HG02970 (cell line): ENCODE measurements at regions not wholly inside any gene's neighbourhood (a gene's known extent, or its start where the extent isn't known, plus 50 kb on each side); places are given as distances from the start of the nearest gene placed in this dataset.

ENCODE experiments used
- ATAC-seq: cut with Tn5 transposase; IDR thresholded peaks from one replicate; pipeline ENCODE4 v1.9.1; 2021; ENCODE audit warnings: mild to moderate bottlenecking, moderate library complexity, moderate number of reproducible peaks; ENCODE audit not compliant: unreplicated experiment, low FRiP score

- no peak for ATAC-seq
Observed at GRCh38 chr6:165929607-165930006, 238.0 kb downstream of the TBXT start.

- ATAC-seq = no peak
Observed at GRCh38 chr6:165926378-165926777, 241.3 kb downstream of the TBXT start.

- no peak for ATAC-seq
Observed at GRCh38 chr6:165925474-165926156, 242.0 kb downstream of the TBXT start.

- ATAC-seq = no peak
Observed at GRCh38 chr6:165922309-165922794, 245.3 kb downstream of the TBXT start.

- ATAC-seq = no peak
Observed at GRCh38 chr6:165920896-165921671, 246.6 kb downstream of the TBXT start.

- no peak for ATAC-seq
Observed at GRCh38 chr6:165917576-165917975, 250.1 kb downstream of the TBXT start.

- no peak for ATAC-seq
Observed at GRCh38 chr6:165915022-165915770, 252.2 kb upstream of the PDE10A start.

GRCh38 chr6:165913676-165914570, 250.9 kb upstream of the PDE10A start:
- no peak for ATAC-seq

GRCh38 chr6:165910184-165910966, 247.3 kb upstream of the PDE10A start:
- ATAC-seq = no peak

GRCh38 chr6:165906736-165907135, 243.7 kb upstream of the PDE10A start:
- ATAC-seq = no peak

GRCh38 chr6:165905744-165906143, 242.7 kb upstream of the PDE10A start:
- ATAC-seq = no peak

GRCh38 chr6:165900970-165901369, 237.9 kb upstream of the PDE10A start:
- ATAC-seq = no peak

- ATAC-seq = no peak
Observed at GRCh38 chr6:165899611-165900010, 236.6 kb upstream of the PDE10A start.

- ATAC-seq = no peak
Observed at GRCh38 chr6:165895421-165896165, 232.6 kb upstream of the PDE10A start.

GRCh38 chr6:165894171-165894825, 231.3 kb upstream of the PDE10A start:
- no peak for ATAC-seq

- ATAC-seq = no peak
Observed at GRCh38 chr6:165893431-165893830, 230.4 kb upstream of the PDE10A start.

- no peak for ATAC-seq
Observed at GRCh38 chr6:165891320-165891719, 228.3 kb upstream of the PDE10A start.

GRCh38 chr6:165890404-165890735, 227.3 kb upstream of the PDE10A start:
- no peak for ATAC-seq
